Upper lobe of left lung (tissue), 6 donors: ENCODE measurements at regions not wholly inside any gene's neighbourhood (a gene's known extent, or its start where the extent isn't known, plus 50 kb on each side); places are given as distances from the start of the nearest gene placed in this dataset.

Experiments
- ATAC-seq, 2 donors: fragments of 200-7000 bp; cut with Tn5 transposase; one replicate each; pipeline ENCODE4 v1.9.1; 2022; ENCODE audit warnings: mild to moderate bottlenecking in 2 of 2, moderate library complexity in 2 of 2; ENCODE audit not compliant: low FRiP score in 2 of 2
- DNase-seq, 2 donors: peaks; one replicate each; pipeline ENCODE4 v3.0.0-alpha.2; 2019 to 2020
- H3K27ac ChIP-seq, 4 donors: fragments of 200-600 bp; sonication (generic); one replicate each; pipeline ENCODE4 v1.5.1; 2016 to 2019
- H3K27me3 ChIP-seq, 4 donors: fragments of 200-600 bp; sonication (generic); one replicate each; pipeline ENCODE4 v1.5.1; 2017 to 2019
- H3K36me3 ChIP-seq, 4 donors: fragments of 200-600 bp; sonication (generic); one replicate each; pipeline ENCODE4 v1.5.1; 2016 to 2019
- H3K4me1 ChIP-seq, 4 donors: fragments of 200-600 bp; sonication (generic); one replicate each; pipeline ENCODE4 v1.5.1; 2018 to 2019
- H3K4me3 ChIP-seq, 4 donors: fragments of 200-600 bp; sonication (generic); one replicate each; pipeline ENCODE4 v1.5.1; 2017 to 2019; ENCODE audit warnings: mild to moderate bottlenecking in 2 of 4, moderate library complexity in 1 of 4
- H3K9me3 ChIP-seq, 4 donors: fragments of 200-600 bp; sonication (generic); one replicate each; pipeline ENCODE4 v1.5.1; 2018 to 2019
- CTCF ChIP-seq, 6 experiments: fragments of 450-650 bp in 4 of 6; fragments of 200-600 bp in 2 of 6; sonication (generic) in 2 of 6; IDR thresholded peaks; one replicate each; pipeline ENCODE4 v1.5.1; 2016 to 2019; ENCODE audit warnings: antibody characterized with exemption in 6 of 6
- EP300 ChIP-seq, 4 donors: sonication (generic); formaldehyde crosslinking; IDR thresholded peaks; one replicate each; pipeline ENCODE4 v1.5.1; 2017; ENCODE audit warnings: antibody characterized with exemption in 4 of 4, control low read depth in 2 of 4
- POLR2A ChIP-seq, 4 donors: fragments of 450-650 bp; IDR thresholded peaks; one replicate each; pipeline ENCODE4 v1.5.1; 2016 to 2017; ENCODE audit warnings: antibody characterized with exemption in 4 of 4, mild to moderate bottlenecking in 2 of 4
- POLR2AphosphoS5 ChIP-seq, 2 donors: sonication (generic); formaldehyde crosslinking; IDR thresholded peaks; one replicate each; pipeline ENCODE4 v1.5.1; 2017; ENCODE audit warnings: antibody characterized with exemption in 2 of 2
- WGBS, 2 donors: methylation state at CpG; one replicate each; pipeline ENCODE4 v1.1.5; 2017 to 2018; 5-methylcytosine and 5-hydroxymethylcytosine counted together
- donor health status: DM: no; HTN: no; CAD: no; lungs with moderate emphysema.
- donor health status: DM: no; HTN: yes; CAD: no; lungs with severe emphysema.

- ATAC-seq = no peak
- Histone ChIP-seq H3K4me3 (no peak overlapping the region), H3K27me3 (no peaks in the 10 kb centered on the region), H3K9me3 (peaks cover 0 to 2% (median 0%) of the 10 kb centered on the region in 4 donors), H3K27ac (no peak overlapping the region), H3K4me1 (no peaks in the 10 kb centered on the region), H3K36me3 (no peaks in the 10 kb centered on the region)
- DNase-seq = no peak
- WGBS, 2 donors = 77 to 81% methylated on average over 7 of the region's 7 CpGs
- TF ChIP-seq POLR2AphosphoS5 (IDR thresholded peaks at IDR 0.05) (no peak), CTCF (IDR thresholded peaks at IDR 0.05) (no peak), EP300 (IDR thresholded peaks at IDR 0.05) (no peak)
Observed at GRCh38 chr15:53851110-53851848, 91.8 kb upstream of the WDR72 start.

- Histone ChIP-seq H3K4me3 (no peak overlapping the region), H3K9me3 (peaks cover 0 to 2% (median 0%) of the 10 kb centered on the region in 4 donors), H3K27me3 (no peaks in the 10 kb centered on the region), H3K36me3 (no peaks in the 10 kb centered on the region), H3K27ac (no peak overlapping the region), H3K4me1 (no peaks in the 10 kb centered on the region)
- TF ChIP-seq POLR2A (IDR thresholded peaks at IDR 0.05) (no peak), CTCF (IDR thresholded peaks at IDR 0.05) (no peak), EP300 (IDR thresholded peaks at IDR 0.05) (no peak), POLR2AphosphoS5 (IDR thresholded peaks at IDR 0.05) (no peak)
- DNase-seq (no peak), ATAC-seq (no peak)
- WGBS, 2 donors = 69 to 99% methylated on average over 2 of the region's 2 CpGs
Observed at GRCh38 chr15:53847745-53848144, 88.3 kb upstream of the WDR72 start.

GRCh38 chr15:53844634-53845033 is 85.2 kb upstream of the WDR72 start:
- H3K27me3 ChIP-seq = no peaks in the 10 kb centered on the region
- WGBS, 2 donors = 64 to 80% methylated on average over 2 of the region's 2 CpGs
- DNase-seq (no peak), ATAC-seq (no peak)
- H3K4me1 ChIP-seq = no peaks in the 10 kb centered on the region
- H3K9me3 ChIP-seq = peaks cover 0 to 2% (median 0%) of the 10 kb centered on the region in 4 donors
- TF ChIP-seq EP300 (IDR thresholded peaks at IDR 0.05) = no peak
- no peak for TF ChIP-seq POLR2A (IDR thresholded peaks at IDR 0.05)
- TF ChIP-seq POLR2AphosphoS5 (IDR thresholded peaks at IDR 0.05) = no peak
- TF ChIP-seq CTCF (IDR thresholded peaks at IDR 0.05) = no peak
- H3K27ac ChIP-seq = no peak overlapping the region
- H3K4me3 ChIP-seq = no peak overlapping the region
- no peaks in the 10 kb centered on the region for H3K36me3 ChIP-seq

GRCh38 chr15:53843869-53844569 is 84.6 kb upstream of the WDR72 start:
- DNase-seq (no peak), ATAC-seq (no peak)
- Histone ChIP-seq H3K27ac (no peak overlapping the region), H3K36me3 (no peaks in the 10 kb centered on the region), H3K27me3 (no peaks in the 10 kb centered on the region), H3K4me3 (no peak overlapping the region), H3K4me1 (no peaks in the 10 kb centered on the region), H3K9me3 (peaks cover 0 to 2% (median 0%) of the 10 kb centered on the region in 4 donors)
- 56 to 67% methylated on average over 3 of the region's 3 CpGs for WGBS, 2 donors
- TF ChIP-seq POLR2AphosphoS5 (IDR thresholded peaks at IDR 0.05) = no peak
- TF ChIP-seq CTCF (IDR thresholded peaks at IDR 0.05) = no peak
- no peak for TF ChIP-seq POLR2A (IDR thresholded peaks at IDR 0.05)
- no peak for TF ChIP-seq EP300 (IDR thresholded peaks at IDR 0.05)
